ENCODE measurements at regions not wholly inside any gene's neighbourhood (a gene's known extent, or its start where the extent isn't known, plus 50 kb on each side); places are given as distances from the start of the nearest gene placed in this dataset.

DNA sequence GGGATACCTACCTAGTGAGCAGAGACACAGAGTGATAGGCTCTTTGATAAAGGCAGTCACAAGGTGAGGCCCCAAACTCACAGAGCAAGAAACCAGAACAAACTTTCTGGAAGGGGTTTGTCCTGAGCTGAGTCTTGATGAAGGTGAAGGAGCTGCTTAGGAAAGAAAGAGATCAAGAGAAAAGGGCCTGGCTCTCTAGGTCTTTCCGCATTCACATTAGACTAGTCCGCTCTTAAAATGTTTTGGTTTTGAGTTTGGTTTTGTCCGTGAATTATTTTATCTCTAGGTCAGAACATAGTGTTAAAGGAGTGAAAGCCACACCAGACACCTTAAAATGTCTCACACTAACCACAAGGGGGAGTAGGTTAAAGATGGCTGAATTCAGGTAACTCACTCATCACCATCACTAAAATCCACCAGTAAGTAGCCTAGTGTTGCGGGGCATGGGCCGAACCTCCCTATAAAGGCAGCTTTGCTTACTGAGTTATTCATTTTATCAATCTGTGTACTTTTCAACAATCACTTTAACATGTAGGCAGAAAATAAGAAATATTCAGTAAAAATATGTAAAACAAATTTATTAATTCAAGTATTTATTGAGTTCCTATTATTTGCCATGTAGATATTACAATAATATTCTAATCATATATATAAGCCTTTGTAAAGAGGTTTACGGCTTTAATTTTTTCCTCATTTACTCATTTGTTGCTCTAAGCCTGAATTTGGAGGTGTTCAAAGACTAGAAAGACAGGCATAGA, 121.5 kb upstream of the TSC22D2 start:
- Histone ChIP-seq H3K36me3 (no peaks in the 10 kb centered on the region), H3K27ac (no peak overlapping the region), H3K9me3 (peaks cover 0 to 17% (median 0%) of the 10 kb centered on the region in 11 donors), H3K27me3 (no peaks in the 10 kb centered on the region), H3K4me3 (no peak overlapping the region), H3K4me1 (peaks cover 0 to 2% (median 0%) of the 10 kb centered on the region in 9 donors)
- ATAC-seq (peak in 6 of 8 donors; percentile 48 to 82 (median 75)), DNase-seq (no peak)
- intact Hi-C loops (cut with DNase I): loop anchor here in 8 of 10 donors (1.0 to 10.0 kb wide), 10 partner anchors 54 to 211 kb away; partner anchors contain the start of gene TSC22D2 (in 2 of the 8)
- TF ChIP-seq, protein P1, sequence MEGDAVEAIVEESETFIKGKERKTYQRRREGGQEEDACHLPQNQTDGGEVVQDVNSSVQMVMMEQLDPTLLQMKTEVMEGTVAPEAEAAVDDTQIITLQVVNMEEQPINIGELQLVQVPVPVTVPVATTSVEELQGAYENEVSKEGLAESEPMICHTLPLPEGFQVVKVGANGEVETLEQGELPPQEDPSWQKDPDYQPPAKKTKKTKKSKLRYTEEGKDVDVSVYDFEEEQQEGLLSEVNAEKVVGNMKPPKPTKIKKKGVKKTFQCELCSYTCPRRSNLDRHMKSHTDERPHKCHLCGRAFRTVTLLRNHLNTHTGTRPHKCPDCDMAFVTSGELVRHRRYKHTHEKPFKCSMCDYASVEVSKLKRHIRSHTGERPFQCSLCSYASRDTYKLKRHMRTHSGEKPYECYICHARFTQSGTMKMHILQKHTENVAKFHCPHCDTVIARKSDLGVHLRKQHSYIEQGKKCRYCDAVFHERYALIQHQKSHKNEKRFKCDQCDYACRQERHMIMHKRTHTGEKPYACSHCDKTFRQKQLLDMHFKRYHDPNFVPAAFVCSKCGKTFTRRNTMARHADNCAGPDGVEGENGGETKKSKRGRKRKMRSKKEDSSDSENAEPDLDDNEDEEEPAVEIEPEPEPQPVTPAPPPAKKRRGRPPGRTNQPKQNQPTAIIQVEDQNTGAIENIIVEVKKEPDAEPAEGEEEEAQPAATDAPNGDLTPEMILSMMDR (IDR thresholded peaks at IDR 0.05): peak; percentile 33 to 70 (median 57)
- 53 to 55% methylated on average over 6 of the region's 6 CpGs for WGBS, 2 donors

DNA sequence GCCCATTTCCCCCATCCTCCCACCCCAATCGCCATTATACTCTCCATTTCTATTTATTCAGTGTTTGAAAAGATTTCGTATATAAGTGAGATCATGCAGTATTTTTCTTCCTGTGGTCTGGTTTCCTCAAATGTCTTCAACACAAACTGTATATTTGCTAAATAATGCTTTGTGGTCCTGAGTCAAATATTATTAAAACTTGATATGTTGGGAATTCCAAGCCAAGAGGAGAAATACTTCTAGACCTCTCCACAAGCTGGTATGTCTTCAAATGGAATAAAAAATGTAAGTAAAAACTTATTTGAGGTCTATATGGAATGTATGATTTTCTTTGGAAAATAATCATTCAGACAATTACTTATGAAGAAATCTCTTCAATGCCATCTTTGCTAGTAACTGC, 122.5 kb upstream of the TSC22D2 start:
- intact Hi-C loops (cut with DNase I): loop anchor here in 6 of 10 donors (5.0 to 10.0 kb wide), 6 partner anchors 53 to 212 kb away; partner anchors contain the start of gene TSC22D2 (in 1 of the 6)
- TF ChIP-seq, protein P1 (IDR thresholded peaks at IDR 0.05): no peak
- peaks cover 0 to 2% (median 0%) of the 10 kb centered on the region in 9 donors for H3K4me1 ChIP-seq
- no peak overlapping the region for H3K27ac ChIP-seq
- no peak for ATAC-seq
- H3K27me3 ChIP-seq: no peaks in the 10 kb centered on the region
- WGBS, 2 donors: 93 to 94% methylated on average over 2 of the region's 2 CpGs
- H3K4me3 ChIP-seq: no peak overlapping the region
- DNase-seq: no peak
- no peaks in the 10 kb centered on the region for H3K36me3 ChIP-seq
- peaks cover 0 to 16% (median 0%) of the 10 kb centered on the region in 11 donors for H3K9me3 ChIP-seq

DNA sequence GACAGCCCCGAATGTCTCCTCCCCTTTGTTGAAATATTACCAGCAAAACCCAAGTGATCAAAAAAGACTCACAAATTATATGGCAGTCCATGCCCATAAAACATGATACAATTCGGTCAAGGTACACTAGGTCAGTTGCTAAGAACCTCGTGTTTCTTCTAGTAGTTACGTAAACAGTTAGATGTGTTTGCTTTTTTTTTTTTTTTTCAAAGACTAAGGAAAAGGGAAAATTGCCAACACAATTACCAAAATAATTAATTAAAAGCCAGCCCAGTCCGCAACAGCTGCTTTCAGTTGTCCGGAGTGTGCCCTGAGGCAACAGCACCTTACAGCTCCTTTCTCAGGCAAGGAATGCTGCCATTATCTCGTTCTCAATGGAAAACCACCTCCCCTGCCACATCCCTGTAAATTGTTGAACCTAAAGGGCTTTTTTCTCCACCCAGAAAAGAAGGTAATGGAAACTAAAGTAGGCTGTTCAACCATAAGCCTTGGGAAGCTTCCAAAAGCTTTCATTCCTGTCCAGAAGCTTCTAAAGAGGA, 129.2 kb upstream of the TSC22D2 start:
- TF ChIP-seq, protein P1 (IDR thresholded peaks at IDR 0.05): no peak
- Histone ChIP-seq H3K27ac (no peak overlapping the region), H3K4me1 (no peaks in the 10 kb centered on the region), H3K4me3 (no peak overlapping the region), H3K27me3 (no peaks in the 10 kb centered on the region), H3K36me3 (no peaks in the 10 kb centered on the region), H3K9me3 (peaks cover 0 to 16% (median 0%) of the 10 kb centered on the region in 11 donors)
- 85 to 86% methylated on average over 7 of the region's 7 CpGs for whole genome bisulfite sequencing, 2 donors
- no peak for DNase-seq
- intact Hi-C loops (cut with DNase I): no loop called here
- no peak for ATAC-seq

DNA sequence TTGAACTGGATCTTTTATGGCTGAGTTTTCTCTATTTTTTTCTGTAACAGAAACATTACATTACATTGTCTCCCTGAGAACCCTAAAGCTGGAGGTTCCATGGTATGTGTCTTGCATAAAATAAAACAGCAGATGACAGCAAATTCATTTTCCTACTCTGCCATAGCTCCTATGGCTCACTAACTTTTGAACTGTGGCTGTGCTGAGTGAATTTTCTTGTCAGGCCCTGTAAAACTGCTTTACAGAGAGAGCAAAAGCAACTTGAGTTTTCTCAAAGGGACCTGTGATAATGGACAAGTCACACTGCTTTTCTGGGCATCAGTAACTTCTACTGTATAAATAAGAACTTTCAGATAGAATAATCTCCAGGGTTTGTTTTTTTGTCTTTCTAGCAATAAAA, 129.9 kb upstream of the TSC22D2 start:
- H3K4me1 ChIP-seq: no peaks in the 10 kb centered on the region
- no peaks in the 10 kb centered on the region for H3K27me3 ChIP-seq
- H3K4me3 ChIP-seq: no peak overlapping the region
- DNase-seq (no peak), ATAC-seq (no peak)
- no peaks in the 10 kb centered on the region for H3K36me3 ChIP-seq
- intact Hi-C loops (cut with DNase I): no loop called here
- peaks cover 0 to 16% (median 0%) of the 10 kb centered on the region in 11 donors for H3K9me3 ChIP-seq
- H3K27ac ChIP-seq: no peak overlapping the region
- TF ChIP-seq, protein P1 (IDR thresholded peaks at IDR 0.05): no peak
